GM23338 (cell line): ENCODE measurements at regions not wholly inside any gene's neighbourhood (a gene's known extent, or its start where the extent isn't known, plus 50 kb on each side); places are given as distances from the start of the nearest gene placed in this dataset.

Experiments
- ATAC-seq: fragments of 200-7000 bp; cut with Tn5 transposase; 3 replicates; pipeline ENCODE4 v1.9.1; 2020
- DNase-seq: peaks from one replicate; pipeline ENCODE4 v3.0.0-alpha.2; 2015; ENCODE audit warnings: low spot score
- H2AFZ ChIP-seq: fragments of 200-600 bp; sonication (generic); 2 replicates; pipeline ENCODE4 v1.8.0; 2016; ENCODE audit warnings: antibody characterized with exemption, mild to moderate bottlenecking, moderate library complexity
- H3F3A ChIP-seq: fragments of 200-600 bp; sonication (generic); replicated peaks from 2 replicates; pipeline ENCODE4 v1.8.0; 2017; ENCODE audit warnings: antibody characterized with exemption, mixed run types, low read depth
- H3K27ac ChIP-seq: fragments of 200-600 bp; sonication (generic); 2 replicates; pipeline ENCODE4 v1.6.1; 2016; ENCODE audit warnings: low read depth
- H3K27me3 ChIP-seq: fragments of 200-600 bp; sonication (generic); 2 replicates; pipeline ENCODE4 v1.8.0; 2016; ENCODE audit warnings: mild to moderate bottlenecking, mixed run types, moderate library complexity; ENCODE audit not compliant: insufficient read depth
- H3K36me3 ChIP-seq: fragments of 200-600 bp; sonication (generic); 2 replicates; pipeline ENCODE4 v1.8.0; 2016; ENCODE audit warnings: mild to moderate bottlenecking; ENCODE audit not compliant: insufficient read depth
- H3K4me1 ChIP-seq: fragments of 200-600 bp; sonication (generic); 2 replicates; pipeline ENCODE4 v1.8.0; 2016; ENCODE audit warnings: mild to moderate bottlenecking, moderate library complexity; ENCODE audit not compliant: insufficient read depth
- H3K4me2 ChIP-seq: fragments of 200-600 bp; sonication (generic); 2 replicates; pipeline ENCODE4 v1.7.1; 2017; ENCODE audit warnings: mixed run types
- H3K4me3 ChIP-seq: fragments of 200-600 bp; sonication (generic); 2 replicates; pipeline ENCODE4 v1.6.1; 2016; ENCODE audit warnings: mixed run types
- H3K79me2 ChIP-seq: fragments of 200-600 bp; sonication (generic); replicated peaks from 2 replicates; pipeline ENCODE4 v1.8.0; 2017; ENCODE audit warnings: mild to moderate bottlenecking; ENCODE audit not compliant: insufficient read depth
- H3K9me2 ChIP-seq: fragments of 200-600 bp; sonication (generic); 2 replicates; pipeline ENCODE4 v1.8.0; 2017; ENCODE audit not compliant: insufficient read depth
- H4K20me1 ChIP-seq: fragments of 200-600 bp; sonication (generic); replicated peaks from 2 replicates; pipeline ENCODE4 v1.8.0; 2017; ENCODE audit warnings: mild to moderate bottlenecking; ENCODE audit not compliant: insufficient read depth
- H3K27ac Mint-ChIP-seq: 2 replicates; pipeline ENCODE4 v1.8.0; 2020; ENCODE audit warnings: inconsistent platforms, mild to moderate bottlenecking, moderate library complexity, mixed read lengths
- H3K27me3 Mint-ChIP-seq: 3 replicates; pipeline ENCODE4 v1.8.0; 2022; ENCODE audit warnings: low read depth, mild to moderate bottlenecking, moderate library complexity, mixed read lengths, inconsistent platforms; ENCODE audit not compliant: insufficient read depth, poor library complexity
- H3K36me3 Mint-ChIP-seq: 3 replicates; pipeline ENCODE4 v1.8.0; 2021; ENCODE audit warnings: low read depth, mild to moderate bottlenecking, inconsistent platforms, moderate library complexity, mixed read lengths
- H3K4me1 Mint-ChIP-seq: 3 replicates; pipeline ENCODE4 v1.8.0; 2020; ENCODE audit warnings: mild to moderate bottlenecking, inconsistent platforms, mixed read lengths
- H3K4me3 Mint-ChIP-seq: 3 replicates; pipeline ENCODE4 v1.8.0; 2021; ENCODE audit warnings: moderate library complexity, mild to moderate bottlenecking, inconsistent platforms, mixed read lengths
- H3K9me3 Mint-ChIP-seq: 3 replicates; pipeline ENCODE4 v1.8.0; 2020; ENCODE audit warnings: moderate library complexity, mild to moderate bottlenecking, inconsistent platforms, mixed read lengths
- CTCF ChIP-seq, 2 experiments: fragments of 200-600 bp in 1 of 2; sonication (generic) in 1 of 2; conservative IDR thresholded peaks; 2 replicates each; pipeline versions ENCODE4 v1.5.1 to v1.6.1; 2016 to 2017; ENCODE audit warnings: antibody characterized with exemption in 2 of 2, low read depth in 2 of 2, mild to moderate bottlenecking in 2 of 2, moderate library complexity in 1 of 2
- EZH2phosphoT487 ChIP-seq: fragments of 200-600 bp; sonication (generic); IDR thresholded peaks from one replicate; pipeline ENCODE4 v1.8.1; 2018; ENCODE audit warnings: antibody characterized with exemption; ENCODE audit not compliant: unreplicated experiment
- REST ChIP-seq: IDR thresholded peaks from one replicate; pipeline ENCODE4 v1.6.1; 2018; ENCODE audit warnings: antibody characterized with exemption; ENCODE audit not compliant: unreplicated experiment
- STAT1 ChIP-seq: IDR thresholded peaks from one replicate; pipeline ENCODE4 v1.6.1; 2016; ENCODE audit warnings: antibody characterized with exemption; ENCODE audit not compliant: unreplicated experiment
- ZNF331 ChIP-seq: fragments of 250-450 bp; sonication (Bioruptor Pico); IDR thresholded peaks from 2 replicates; pipeline ENCODE4 v1.5.0; 2020; ENCODE audit warnings: low read depth, mild to moderate bottlenecking, moderate library complexity
- ZNF462 ChIP-seq: fragments of 250-450 bp; sonication (Bioruptor Pico); IDR thresholded peaks from 2 replicates; pipeline ENCODE4 v1.5.0; 2020; ENCODE audit warnings: mild to moderate bottlenecking, moderate library complexity
- TF ChIP-seq, protein P1 (sequence below): IDR thresholded peaks from 2 replicates; pipeline ENCODE4 v1.6.1; 2016; ENCODE audit warnings: antibody characterized with exemption

- Histone ChIP-seq H3K4me1 (no peaks in the 10 kb centered on the region; the same call in 1 of the 2 replicates), H3K36me3 (no peaks in the 10 kb centered on the region), H3K4me2 (no peak overlapping the region), H3K9me2 (no peaks in the 10 kb centered on the region), H4K20me1 (no peaks in the 10 kb centered on the region), H3K4me3 (no peak overlapping the region), H3K27me3 (no peaks in the 10 kb centered on the region), H3K27ac (no peak overlapping the region), H3F3A (no peaks in the 10 kb centered on the region), H3K79me2 (no peaks in the 10 kb centered on the region), H2AFZ (no peak overlapping the region)
- TF ChIP-seq REST (no peak), ZNF462 (CRISPR knock-in tag) (no peak), CTCF (conservative IDR thresholded peaks at IDR 0.05; ENCODE audit: low read depth in 2 of 2) (no peak), EZH2phosphoT487 (no peak), STAT1 (no peak), ZNF331 (no peak)
- TF ChIP-seq, protein P1, sequence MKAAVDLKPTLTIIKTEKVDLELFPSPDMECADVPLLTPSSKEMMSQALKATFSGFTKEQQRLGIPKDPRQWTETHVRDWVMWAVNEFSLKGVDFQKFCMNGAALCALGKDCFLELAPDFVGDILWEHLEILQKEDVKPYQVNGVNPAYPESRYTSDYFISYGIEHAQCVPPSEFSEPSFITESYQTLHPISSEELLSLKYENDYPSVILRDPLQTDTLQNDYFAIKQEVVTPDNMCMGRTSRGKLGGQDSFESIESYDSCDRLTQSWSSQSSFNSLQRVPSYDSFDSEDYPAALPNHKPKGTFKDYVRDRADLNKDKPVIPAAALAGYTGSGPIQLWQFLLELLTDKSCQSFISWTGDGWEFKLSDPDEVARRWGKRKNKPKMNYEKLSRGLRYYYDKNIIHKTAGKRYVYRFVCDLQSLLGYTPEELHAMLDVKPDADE: no peak
- no peak overlapping the region for H3K4me3 Mint-ChIP-seq
- DNase-seq (no peak), ATAC-seq (no peak)
- no peaks in the 10 kb centered on the region for H3K9me3 Mint-ChIP-seq
- no peak overlapping the region for H3K27ac Mint-ChIP-seq
- H3K27me3 Mint-ChIP-seq: peaks cover 9% of the 10 kb centered on the region
- H3K4me1 Mint-ChIP-seq: peaks cover 5% of the 10 kb centered on the region
- no peaks in the 10 kb centered on the region for H3K36me3 Mint-ChIP-seq
Observed at GRCh38 chr5:174423558-174423957, 300.8 kb upstream of the MSX2 start.
